Glomerular visceral epithelial cell (primary cell): ENCODE measurements at regions not wholly inside any gene's neighbourhood (a gene's known extent, or its start where the extent isn't known, plus 50 kb on each side); places are given as distances from the start of the nearest gene placed in this dataset.
"Not testable (repeated sequence)": the region's sequence is repeated elsewhere in the genome, so short reads cannot be mapped to it uniquely, and the experiment has no call there.

Experiments used
- DNase-seq: peaks from one replicate; pipeline ENCODE4 v3.0.0-alpha.2; 2016; ENCODE audit errors: extremely low spot score

DNA sequence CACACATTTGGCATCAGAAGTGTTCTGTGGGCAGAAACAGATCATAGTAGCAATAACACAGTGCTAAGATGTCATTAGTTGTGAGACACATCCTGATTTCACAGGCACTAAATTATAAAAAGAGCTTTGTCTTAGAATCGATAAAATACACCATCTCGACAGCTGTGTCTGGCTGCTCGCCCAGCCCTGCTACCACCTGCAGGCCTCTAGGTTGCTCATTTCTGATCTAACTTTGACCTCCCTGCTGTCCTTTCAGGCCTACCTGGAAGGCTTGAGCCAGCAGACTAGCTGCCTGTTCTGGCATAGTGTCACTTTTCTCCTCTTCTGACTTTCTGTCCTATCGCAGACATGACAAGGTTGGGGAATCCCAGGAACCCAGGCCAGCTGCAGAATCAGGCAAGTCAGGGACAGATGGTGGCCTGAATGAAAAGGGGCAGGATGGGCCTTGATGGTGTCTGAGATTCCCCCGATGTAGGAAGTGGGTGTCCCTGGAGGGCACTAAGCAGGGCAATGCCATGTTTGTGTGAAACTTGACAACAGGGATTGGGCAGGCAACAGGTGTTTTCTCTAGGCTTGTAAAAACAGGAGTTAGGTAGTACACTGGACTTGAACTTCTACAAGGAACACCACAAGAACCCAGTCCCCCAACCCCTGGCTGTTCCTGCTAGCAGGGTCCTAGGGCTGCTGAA lies 66.6 kb upstream of the RHOU start:
- no peak for DNase-seq

DNA sequence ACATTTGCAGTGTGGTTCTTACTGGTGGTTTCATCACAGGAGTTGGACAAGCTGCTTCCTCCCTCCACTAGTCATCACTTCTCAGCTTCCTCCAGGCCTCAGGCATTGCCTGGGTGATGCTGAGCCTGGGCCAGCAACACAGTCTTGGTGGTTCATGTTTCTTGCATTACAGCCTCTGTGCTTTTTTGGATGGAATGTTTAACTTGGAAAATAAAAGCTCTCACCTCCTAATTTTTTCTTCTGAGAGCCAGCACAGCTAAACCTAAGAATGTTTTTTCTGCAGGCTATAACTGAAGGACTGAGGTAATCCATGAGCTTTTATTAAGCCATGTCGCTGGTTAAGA lies 66.1 kb upstream of the RHOU start:
- no peak for DNase-seq

DNA sequence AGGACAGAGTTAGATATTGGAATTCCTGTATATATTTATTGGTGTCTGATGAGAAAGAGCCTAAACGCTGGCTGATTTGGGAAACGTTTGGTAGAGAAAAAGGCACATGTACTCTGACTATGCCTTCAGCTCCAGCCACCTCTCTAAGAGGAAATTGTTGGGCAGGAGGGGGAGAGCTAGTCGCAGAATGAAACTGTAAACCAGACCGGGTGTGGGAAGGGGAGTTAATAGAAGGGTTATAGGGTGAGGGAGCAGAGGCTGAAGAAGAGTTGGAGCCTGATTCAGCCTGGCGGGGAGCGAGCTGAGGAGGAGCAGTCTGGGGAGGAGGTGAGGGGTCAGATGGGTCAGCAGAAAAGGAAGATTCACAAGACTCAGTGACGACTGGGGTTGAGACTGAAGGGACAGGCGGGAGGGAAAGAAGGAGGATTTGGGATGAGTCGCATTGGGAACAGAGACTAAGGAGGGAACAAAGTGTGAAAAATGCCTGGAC lies 54.2 kb upstream of the RHOU start:
- not testable (repeated sequence) for DNase-seq

DNA sequence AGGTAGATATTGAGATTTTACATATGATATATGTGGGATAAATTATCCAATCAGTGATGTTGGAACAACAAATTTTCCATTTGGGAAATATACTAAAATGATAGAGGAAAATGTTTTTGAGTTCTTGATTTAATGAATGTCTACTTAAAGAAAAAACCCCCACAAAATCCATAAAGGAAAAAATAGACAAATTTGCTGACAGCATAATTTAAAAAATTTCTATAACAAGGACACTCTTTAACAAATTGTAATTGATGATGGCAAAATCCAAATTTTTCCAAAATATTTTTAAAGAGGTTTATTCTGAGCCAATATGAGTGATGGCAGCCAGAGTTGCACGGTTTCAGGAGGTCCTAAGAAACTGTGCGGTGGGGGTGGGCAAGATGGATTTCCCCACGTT lies 51.9 kb upstream of the RHOU start:
- DNase-seq, result no peak

DNA sequence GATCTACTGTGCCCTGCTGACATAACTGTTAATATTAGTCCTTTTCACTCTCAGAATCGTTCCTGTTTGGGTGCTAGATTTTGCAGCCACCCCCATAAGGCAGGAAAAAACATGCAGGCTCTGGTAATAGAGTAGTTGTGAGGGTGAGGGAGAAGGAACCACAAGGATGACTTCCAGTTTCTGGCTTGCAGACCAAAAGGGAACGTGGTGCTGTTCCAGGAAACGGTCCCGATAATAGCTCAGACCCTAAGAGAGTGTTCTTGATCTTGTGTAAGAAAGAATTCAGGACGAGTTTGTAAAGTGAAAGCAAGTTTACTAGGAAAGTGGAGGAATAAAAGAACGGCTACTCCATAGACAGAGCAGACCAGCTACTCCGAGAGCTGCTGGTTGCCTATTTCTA lies 50.7 kb upstream of the RHOU start:
- no peak for DNase-seq

DNA sequence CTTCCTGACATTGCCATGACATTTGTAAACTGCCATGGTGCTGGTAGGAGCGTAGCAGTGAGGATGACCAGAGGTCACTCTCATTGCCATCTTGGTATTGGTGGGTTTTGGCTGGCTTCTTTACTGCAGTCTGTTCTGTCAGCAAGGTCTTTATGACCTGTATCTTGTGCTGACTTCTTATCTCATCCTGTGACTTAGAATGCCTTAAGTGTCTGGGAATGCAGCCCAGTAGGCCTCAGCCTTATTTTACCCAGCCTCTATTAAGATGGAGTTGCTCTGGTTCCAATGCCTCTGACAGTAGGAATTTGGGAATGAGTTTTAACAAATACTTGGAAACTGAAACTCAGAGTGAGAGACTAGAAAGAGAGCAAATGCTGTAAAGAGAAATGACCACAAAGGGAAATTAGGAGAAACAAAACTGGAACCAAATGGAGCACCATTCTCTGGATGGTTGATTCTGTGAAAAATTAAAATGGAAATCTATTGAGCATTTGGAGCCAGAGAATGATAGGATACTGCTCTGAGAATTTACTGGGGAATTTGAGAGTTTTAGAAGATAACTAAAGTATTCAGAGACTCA lies 50.1 kb upstream of the RHOU start:
- no peak for DNase-seq
